H1 (cell line): ENCODE measurements at regions not wholly inside any gene's neighbourhood (a gene's known extent, or its start where the extent isn't known, plus 50 kb on each side); places are given as distances from the start of the nearest gene placed in this dataset.

Experiments used
- CREB1 ChIP-seq: IDR thresholded peaks from 2 replicates; pipeline ENCODE4 v1.6.1; 2012; ENCODE audit warnings: inconsistent platforms
- CTCF ChIP-seq, 3 experiments: IDR thresholded peaks; 1 replicate in 2 of 3; 2 replicates in 1 of 3; pipeline versions ENCODE4 v1.5.1 to v1.6.1; 2011; ENCODE audit warnings: low read length in 3 of 3, mild to moderate bottlenecking in 3 of 3, inconsistent platforms in 2 of 3, low read depth in 1 of 3, moderate library complexity in 1 of 3; ENCODE audit not compliant: insufficient read depth in 1 of 3; ENCODE audit errors: control extremely low read depth in 1 of 3
- EP300 ChIP-seq, 2 experiments: IDR thresholded peaks; 1 replicate in 1 of 2; 2 replicates in 1 of 2; pipeline ENCODE4 v1.6.1; 2011 to 2012; ENCODE audit warnings: low read depth in 2 of 2, low read length in 2 of 2, mild to moderate bottlenecking in 2 of 2, borderline replicate concordance in 1 of 2, inconsistent platforms in 1 of 2, moderate library complexity in 1 of 2
- EZH2 ChIP-seq: fragments of 200-600 bp; sonication (generic); IDR thresholded peaks from 2 replicates; pipeline ENCODE4 v1.7.1; 2012; ENCODE audit warnings: low read depth, mild to moderate bottlenecking, moderate library complexity, low read length, inconsistent platforms; ENCODE audit not compliant: severe bottlenecking
- GABPA ChIP-seq: IDR thresholded peaks from 2 replicates; pipeline ENCODE4 v1.6.1; 2011; ENCODE audit warnings: mild to moderate bottlenecking, low read length, moderate library complexity, borderline replicate concordance; ENCODE audit not compliant: insufficient read depth
- NANOG ChIP-seq: IDR thresholded peaks from 2 replicates; pipeline ENCODE4 v1.6.1; 2011; ENCODE audit warnings: low read length, low read depth, mild to moderate bottlenecking, inconsistent platforms; ENCODE audit not compliant: insufficient read depth, poor library complexity, severe bottlenecking
- POLR2A ChIP-seq, 2 experiments: IDR thresholded peaks; 1 replicate in 1 of 2; 2 replicates in 1 of 2; pipeline ENCODE4 v1.6.1; 2011; ENCODE audit warnings: low read depth in 2 of 2, low read length in 2 of 2, mild to moderate bottlenecking in 2 of 2; ENCODE audit errors: control extremely low read depth in 1 of 2
- POLR2AphosphoS5 ChIP-seq: IDR thresholded peaks from 2 replicates; pipeline ENCODE4 v1.6.1; 2011; ENCODE audit warnings: low read depth, low read length
- RXRA ChIP-seq: IDR thresholded peaks from 2 replicates; pipeline ENCODE4 v1.6.1; 2011; ENCODE audit warnings: low read depth, mild to moderate bottlenecking, low read length, moderate library complexity; ENCODE audit not compliant: insufficient read depth
- SUZ12 ChIP-seq: fragments of 200-600 bp; sonication (generic); IDR thresholded peaks from 2 replicates; pipeline ENCODE4 v1.6.1; 2012; ENCODE audit warnings: mild to moderate bottlenecking, inconsistent platforms, low read length, moderate library complexity, mixed read lengths
- TAF7 ChIP-seq: optimal IDR thresholded peaks from 2 replicates; pipeline ENCODE3; 2011; ENCODE audit warnings: low read depth, mild to moderate bottlenecking, inconsistent platforms, low read length, moderate library complexity, borderline replicate concordance
- TBP ChIP-seq: IDR thresholded peaks from 2 replicates; pipeline ENCODE4 v1.6.1; 2011; ENCODE audit warnings: low read depth, low read length, improper control_type of control experiment
- TCF12 ChIP-seq: IDR thresholded peaks from 2 replicates; pipeline ENCODE4 v1.6.1; 2011; ENCODE audit warnings: low read depth, mild to moderate bottlenecking, low read length

DNA sequence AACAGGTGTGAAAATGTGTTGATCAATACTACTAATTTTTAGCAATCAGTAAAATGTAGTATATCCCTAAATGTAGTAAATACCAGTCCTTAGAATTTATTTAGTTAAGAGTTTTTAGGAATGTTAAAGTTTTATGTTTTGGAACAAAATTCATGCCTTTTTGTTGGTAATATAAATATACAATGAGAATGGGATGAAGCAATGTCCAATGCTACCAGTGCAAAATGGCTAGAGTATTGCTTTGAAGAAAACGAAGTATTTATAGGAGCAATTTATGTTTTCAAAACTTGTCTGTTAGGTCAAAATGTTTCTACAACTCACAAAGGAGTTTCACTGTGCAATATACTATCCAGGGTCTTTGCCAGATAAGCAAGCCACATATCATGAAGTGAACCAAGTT lies 851.5 kb downstream of the PCDH18 start:
- TF ChIP-seq RXRA: no peak
- no peak for TF ChIP-seq EZH2
- no peak for TF ChIP-seq TBP
- TF ChIP-seq TAF7: no peak
- no peak for TF ChIP-seq CREB1
- no peak for TF ChIP-seq NANOG
- no peak for TF ChIP-seq TCF12
- no peak for TF ChIP-seq EP300 (IDR thresholded peaks at IDR 0.05; ENCODE audit: borderline replicate concordance in 1 of 2, low read depth in 2 of 2, low read length in 2 of 2)
- TF ChIP-seq SUZ12: no peak
- no peak for TF ChIP-seq POLR2A (IDR thresholded peaks at IDR 0.05; ENCODE audit: control extremely low read depth in 1 of 2, low read depth in 2 of 2, low read length in 2 of 2)
- TF ChIP-seq POLR2AphosphoS5: no peak
- TF ChIP-seq GABPA: no peak
- no peak for TF ChIP-seq CTCF (IDR thresholded peaks at IDR 0.05; ENCODE audit: control extremely low read depth in 1 of 3, insufficient read depth in 1 of 3, low read depth in 1 of 3, low read length in 3 of 3)
